MG63 (cell line): ENCODE measurements at regions not wholly inside any gene's neighbourhood (a gene's known extent, or its start where the extent isn't known, plus 50 kb on each side); places are given as distances from the start of the nearest gene placed in this dataset.

Source experiments
- DNase-seq: peaks from one replicate; pipeline ENCODE4 v3.0.0-alpha.2; 2020
- H3K27me3 ChIP-seq: fragments of 250-450 bp; sonication (Bioruptor Pico); 2 replicates; pipeline ENCODE4 v1.5.1; 2020; ENCODE audit warnings: mild to moderate bottlenecking, moderate library complexity
- H3K36me3 ChIP-seq: fragments of 250-450 bp; sonication (Bioruptor Pico); 2 replicates; pipeline ENCODE4 v1.5.1; 2020; ENCODE audit warnings: mild to moderate bottlenecking, moderate library complexity
- H3K4me3 ChIP-seq: fragments of 250-450 bp; sonication (Bioruptor Pico); 2 replicates; pipeline ENCODE4 v1.5.1; 2020; ENCODE audit warnings: mild to moderate bottlenecking, moderate library complexity
- H3K9me3 ChIP-seq: fragments of 250-450 bp; sonication (Bioruptor Pico); 2 replicates; pipeline ENCODE4 v1.5.1; 2020; ENCODE audit warnings: mild to moderate bottlenecking, moderate library complexity

DNA sequence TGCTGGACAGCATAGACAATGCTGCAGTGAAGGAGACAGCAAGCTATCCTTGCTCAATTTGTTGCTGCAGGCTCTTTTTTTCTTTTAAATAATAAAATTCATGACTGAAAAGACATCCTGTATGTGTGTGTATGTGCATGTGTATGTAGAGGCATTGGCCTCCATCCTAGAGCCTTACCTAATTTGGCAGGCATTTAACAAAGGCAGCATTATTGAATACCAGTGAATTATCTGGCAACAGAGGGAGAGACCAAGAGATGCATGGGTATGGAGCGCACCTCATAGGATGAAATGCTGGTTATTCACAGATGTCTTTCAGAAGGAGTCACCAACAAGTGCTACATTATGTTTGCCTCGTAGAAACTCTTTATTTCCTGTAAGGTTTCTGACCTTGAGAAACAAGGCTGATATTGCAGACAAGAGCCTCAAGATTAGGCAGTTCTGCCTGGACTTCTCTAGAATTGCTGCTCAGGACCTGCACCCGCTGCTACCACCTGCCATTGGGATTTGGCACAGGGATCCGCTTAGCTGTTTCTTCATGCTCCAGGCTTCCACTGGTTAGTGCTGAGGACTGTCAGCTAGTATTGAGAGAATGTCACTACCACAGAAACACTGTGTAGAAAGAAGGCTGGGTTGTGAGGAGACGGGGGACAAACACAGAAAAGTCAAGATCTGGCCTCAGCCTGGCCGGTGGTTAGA lies 247.7 kb upstream of the RFX3 start:
- Histone ChIP-seq H3K27me3 (no peaks in the 10 kb centered on the region), H3K9me3 (no peaks in the 10 kb centered on the region), H3K36me3 (no peaks in the 10 kb centered on the region), H3K4me3 (no peak overlapping the region)
- DNase-seq = no peak

DNA sequence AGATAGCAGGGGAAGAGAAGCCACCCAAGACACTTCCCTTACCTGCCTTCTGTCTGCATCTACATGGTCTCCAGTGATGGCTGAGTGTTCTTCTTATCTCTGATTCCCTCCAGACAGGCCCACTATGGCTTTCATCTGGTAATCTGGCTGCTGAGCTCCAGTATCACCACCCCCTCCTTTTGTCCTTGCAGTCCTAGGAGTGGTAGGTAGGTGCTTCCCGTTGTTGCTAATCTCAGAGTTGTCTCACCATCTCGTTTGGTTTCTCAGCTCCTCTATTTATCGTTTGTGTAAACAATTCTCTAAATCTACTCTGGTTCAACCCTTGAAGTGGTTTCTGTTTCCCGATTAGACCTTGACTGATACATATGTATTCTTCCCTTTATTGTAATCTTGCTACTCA lies 243.8 kb upstream of the RFX3 start:
- Histone ChIP-seq H3K27me3 (no peaks in the 10 kb centered on the region), H3K4me3 (no peak overlapping the region)

DNA sequence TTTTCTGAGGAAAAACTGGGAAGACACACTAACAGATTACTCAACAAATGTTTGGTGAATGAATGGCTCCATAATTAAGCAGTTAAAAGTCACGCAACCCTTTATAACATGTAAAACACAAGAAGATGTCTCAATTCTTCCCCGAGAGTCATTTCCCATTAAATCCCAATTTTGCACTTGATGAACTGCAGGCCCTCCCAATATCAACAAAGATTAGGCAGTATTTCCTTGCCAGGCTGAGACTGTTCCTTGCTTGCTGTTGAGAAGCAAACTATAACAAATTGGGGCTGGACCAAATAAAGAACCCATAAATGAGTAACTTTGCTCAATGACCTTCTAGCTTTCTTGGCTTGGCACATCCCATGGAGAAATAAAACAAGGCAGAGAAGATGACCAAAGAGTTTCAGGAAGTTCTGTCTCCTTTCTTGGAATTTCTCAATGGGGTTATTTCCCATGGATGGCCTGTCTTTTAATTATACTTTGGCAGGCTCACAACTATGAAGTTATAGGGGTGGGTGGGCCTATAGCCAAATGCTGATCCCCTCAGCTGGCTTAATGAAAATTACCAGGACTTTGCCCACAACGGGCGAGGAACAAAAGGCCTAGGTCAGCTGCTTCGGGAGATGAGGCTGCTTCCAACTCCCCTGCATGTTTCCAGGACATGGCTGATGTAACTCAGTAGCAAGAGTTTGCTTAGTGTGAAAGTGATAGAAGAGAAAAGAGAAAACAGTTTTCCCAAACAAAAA lies 243.1 kb upstream of the RFX3 start:
- DNase-seq = peak; percentile 39
- Histone ChIP-seq H3K4me3 (no peak overlapping the region), H3K36me3 (no peaks in the 10 kb centered on the region), H3K9me3 (no peaks in the 10 kb centered on the region), H3K27me3 (no peaks in the 10 kb centered on the region)

More for the DNA sequence above, 243.8 kb upstream of the RFX3 start:
- no peaks in the 10 kb centered on the region for H3K9me3 ChIP-seq
- no peak for DNase-seq
- no peaks in the 10 kb centered on the region for H3K36me3 ChIP-seq

DNA sequence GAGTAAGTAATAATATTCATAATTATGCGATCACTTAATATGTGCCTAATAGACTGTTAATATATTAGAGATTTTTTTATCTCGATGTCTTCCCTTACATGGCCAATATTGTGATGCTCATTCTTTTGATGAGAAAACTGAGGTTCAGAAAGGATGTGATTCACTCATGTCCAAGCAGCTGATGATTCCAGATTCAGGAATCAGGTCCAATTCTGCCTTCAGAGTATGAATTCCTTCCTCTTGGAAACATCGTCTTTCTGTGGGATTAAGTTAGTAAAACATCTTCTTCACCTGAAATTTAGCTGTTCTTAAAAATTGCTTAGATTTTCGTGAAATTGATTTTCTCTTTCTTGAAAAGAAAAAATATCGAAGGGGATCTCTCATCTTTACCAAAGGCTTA lies 242.5 kb upstream of the RFX3 start:
- Histone ChIP-seq H3K9me3 (no peaks in the 10 kb centered on the region), H3K27me3 (no peaks in the 10 kb centered on the region), H3K36me3 (no peaks in the 10 kb centered on the region), H3K4me3 (no peak overlapping the region)
- DNase-seq = no peak

DNA sequence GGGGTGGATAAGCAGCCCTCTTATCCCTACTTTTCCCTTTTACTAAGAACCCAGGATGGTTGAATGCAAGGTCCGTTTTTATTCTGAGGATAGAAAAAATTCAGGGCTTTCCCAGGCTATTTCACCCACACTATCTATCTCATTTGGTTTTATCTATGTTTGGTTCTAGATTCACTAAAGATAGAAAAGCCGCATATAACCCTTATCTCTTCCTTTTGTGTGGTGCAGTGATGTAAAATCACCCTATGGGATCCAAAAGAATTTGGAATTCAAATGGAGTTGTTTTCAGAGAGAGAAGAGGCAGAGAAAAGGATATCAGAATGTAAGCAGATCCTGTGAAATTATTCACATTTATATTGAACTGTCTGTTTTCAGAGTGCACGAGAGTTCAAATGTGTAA lies 236.3 kb upstream of the RFX3 start:
- H3K36me3 ChIP-seq = no peaks in the 10 kb centered on the region
- H3K27me3 ChIP-seq = no peaks in the 10 kb centered on the region
- H3K9me3 ChIP-seq = no peaks in the 10 kb centered on the region
- H3K4me3 ChIP-seq = no peak overlapping the region
- DNase-seq = no peak

DNA sequence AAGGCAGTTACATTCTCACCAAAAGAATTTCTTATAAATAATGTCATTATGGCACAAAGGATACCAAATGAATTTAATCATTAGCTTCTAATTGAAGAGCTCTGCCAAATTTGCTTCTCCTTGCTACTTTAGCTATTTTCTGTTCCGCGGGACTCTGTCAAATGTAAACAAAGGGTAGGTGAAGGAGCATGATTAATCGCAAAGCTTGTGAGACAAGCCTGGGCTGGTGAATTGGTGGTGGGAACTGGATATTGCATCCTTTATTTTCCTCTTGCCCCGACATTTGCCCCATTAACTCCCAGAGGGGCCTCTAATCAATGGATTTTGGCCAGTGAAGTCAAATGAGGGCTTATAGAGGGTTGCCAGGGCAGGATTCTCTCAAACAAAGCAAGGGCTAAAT lies 234.2 kb upstream of the RFX3 start:
- no peaks in the 10 kb centered on the region for H3K9me3 ChIP-seq
- DNase-seq = no peak
- H3K27me3 ChIP-seq = no peaks in the 10 kb centered on the region
- H3K4me3 ChIP-seq = no peak overlapping the region
- no peaks in the 10 kb centered on the region for H3K36me3 ChIP-seq

DNA sequence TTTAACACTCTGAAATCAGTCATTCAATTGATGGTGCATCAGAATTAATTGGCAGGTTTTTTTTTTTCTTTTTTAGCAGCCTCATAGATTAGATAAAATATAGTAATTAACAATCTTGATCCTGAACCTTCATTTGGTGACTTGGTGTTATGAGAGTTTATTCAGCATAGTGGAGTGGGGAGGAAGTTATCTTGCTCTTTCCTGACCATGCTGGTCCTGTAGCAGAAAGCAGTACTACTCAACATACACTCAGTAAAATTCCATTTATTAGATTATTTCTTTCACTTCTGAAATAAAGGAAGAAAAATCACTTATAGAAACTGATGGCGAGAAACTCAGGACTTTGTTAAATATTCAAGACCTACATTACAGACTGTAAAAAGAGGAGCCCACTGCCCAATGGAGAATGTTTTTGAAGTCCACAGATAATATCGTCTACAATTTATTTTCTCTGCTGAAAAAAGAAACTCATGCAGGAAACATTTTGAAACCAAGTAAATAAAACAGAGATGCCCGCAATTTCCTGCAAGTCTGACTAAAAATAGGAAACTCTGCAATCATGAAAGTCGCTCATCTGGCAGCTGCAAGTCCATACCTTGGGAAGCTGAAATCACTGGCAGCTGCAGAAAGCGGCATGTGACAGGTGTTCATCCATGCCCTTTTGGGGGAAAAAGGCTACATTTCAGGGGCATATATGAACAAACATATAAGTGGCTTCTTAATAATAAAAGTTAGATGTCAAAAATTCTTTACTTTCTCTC lies 233.2 kb upstream of the RFX3 start:
- Histone ChIP-seq H3K4me3 (no peak overlapping the region), H3K9me3 (no peaks in the 10 kb centered on the region), H3K27me3 (no peaks in the 10 kb centered on the region), H3K36me3 (no peaks in the 10 kb centered on the region)
- DNase-seq = no peak

DNA sequence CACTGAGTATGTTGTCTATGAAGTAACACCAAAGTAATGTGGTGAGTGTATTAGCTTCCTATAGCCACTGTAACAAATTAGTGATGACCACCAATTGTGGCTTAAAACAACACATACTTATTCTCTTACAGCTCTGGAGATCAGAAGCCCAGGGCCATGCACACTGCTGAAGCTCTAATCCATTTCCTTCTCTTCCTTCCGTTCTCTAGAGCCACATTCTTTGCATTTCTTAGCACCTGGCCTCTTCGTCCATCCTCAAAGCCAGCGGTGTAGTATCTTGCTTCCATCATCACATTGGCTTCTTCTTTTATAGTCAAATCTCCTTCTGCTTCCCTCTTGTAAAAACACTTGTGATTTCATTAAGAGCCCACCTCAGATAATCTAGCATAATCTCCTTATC lies 230.3 kb upstream of the RFX3 start:
- H3K27me3 ChIP-seq = no peaks in the 10 kb centered on the region
- no peaks in the 10 kb centered on the region for H3K9me3 ChIP-seq
- no peak overlapping the region for H3K4me3 ChIP-seq
- H3K36me3 ChIP-seq = no peaks in the 10 kb centered on the region
- no peak for DNase-seq

DNA sequence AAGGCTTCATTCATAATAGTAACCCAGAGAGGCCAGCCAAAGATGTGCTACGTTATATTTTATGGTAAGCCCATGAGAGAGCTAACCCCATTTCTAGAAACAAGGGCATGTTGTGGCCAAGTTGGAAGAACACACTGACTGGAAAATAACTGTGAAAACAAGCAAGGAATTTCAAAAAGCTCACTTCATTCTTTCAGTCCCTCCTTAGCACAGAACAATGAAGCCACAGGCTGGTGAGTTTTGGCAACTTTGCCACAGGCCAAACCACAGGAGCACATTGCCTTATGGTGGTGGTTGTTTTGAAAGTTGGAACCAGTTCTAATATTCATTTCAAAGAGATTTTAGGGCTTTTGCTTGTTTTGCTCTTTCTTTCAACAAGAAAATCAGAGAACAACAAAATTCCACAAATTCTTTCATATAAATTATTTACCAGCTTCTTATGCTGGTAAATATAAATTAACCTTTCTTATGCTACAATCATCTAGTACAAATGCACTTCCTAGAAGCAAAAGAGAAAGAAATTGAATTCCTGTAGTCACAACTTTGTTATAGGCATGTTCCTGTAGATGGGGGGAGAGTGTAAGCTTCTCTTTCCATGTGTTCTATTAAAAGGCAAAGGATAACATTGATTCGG lies 225.4 kb upstream of the RFX3 start:
- peak; percentile 60 for DNase-seq
- Histone ChIP-seq H3K27me3 (no peaks in the 10 kb centered on the region), H3K4me3 (no peak overlapping the region), H3K36me3 (no peaks in the 10 kb centered on the region), H3K9me3 (no peaks in the 10 kb centered on the region)

DNA sequence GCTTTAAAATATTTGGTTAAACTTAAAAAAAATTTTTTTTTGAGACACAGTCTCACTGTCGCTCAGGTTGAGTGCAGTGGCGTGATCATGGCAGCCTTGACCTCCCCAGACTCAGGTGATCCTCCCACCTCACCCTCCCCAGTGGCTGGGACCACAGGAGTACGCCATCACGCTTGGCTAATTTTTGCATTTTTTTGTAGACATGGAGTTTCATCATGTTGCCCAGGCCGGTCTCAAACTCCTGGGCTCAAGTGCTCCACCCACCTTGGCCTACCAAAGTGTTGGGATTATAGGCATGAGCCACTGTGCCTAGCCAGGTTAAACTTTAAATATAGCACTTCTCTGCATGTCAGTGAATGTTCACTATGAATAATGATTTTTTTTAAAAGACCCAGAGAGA lies 224.5 kb upstream of the RFX3 start:
- Histone ChIP-seq H3K36me3 (no peaks in the 10 kb centered on the region), H3K4me3 (no peak overlapping the region), H3K9me3 (no peaks in the 10 kb centered on the region), H3K27me3 (no peaks in the 10 kb centered on the region)
- no peak for DNase-seq

DNA sequence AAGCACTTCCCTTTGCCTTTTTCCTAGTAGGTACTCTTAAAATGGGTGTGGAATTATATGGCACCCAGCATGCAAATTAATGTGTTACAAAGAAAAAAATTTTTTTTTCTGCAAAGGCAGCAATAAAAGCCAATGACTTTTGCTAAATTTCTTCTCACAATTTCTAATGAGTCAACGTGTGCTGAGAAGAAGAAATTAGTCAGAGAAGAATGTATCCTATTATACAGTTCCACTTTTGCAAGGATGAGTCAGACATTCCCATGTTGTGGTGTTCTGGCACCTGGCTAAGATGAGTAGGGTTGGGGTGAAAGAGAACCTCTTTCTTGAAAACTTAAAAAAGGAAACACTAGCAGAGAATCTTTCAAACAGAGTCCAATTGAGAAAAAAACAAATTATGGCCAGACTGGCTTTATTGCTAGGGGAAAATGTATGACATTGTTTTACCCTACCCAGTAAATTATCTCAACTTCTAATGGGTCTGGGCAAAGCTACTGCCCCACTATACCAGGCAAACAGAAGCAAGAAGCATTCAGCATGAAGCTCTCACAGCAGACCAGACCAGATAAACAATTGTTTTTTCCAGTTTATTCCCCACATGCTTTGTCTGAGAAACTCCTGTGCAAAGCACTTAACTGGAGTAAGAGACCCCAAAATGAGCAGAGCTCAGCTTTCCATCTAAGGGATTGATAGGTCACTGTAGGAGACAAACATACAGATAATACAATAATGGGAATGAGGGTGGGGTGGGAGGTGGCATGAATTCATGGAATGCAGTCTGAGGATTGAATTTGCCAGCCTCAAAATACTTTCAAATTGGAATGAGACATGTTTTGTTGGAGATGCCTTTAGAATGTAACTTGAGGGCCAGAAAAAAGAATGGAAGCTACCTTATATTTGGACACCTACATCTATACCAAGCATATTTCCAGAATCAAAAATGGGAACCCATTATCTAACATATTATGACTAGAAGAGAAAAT lies 220.8 kb upstream of the RFX3 start:
- Histone ChIP-seq H3K27me3 (no peaks in the 10 kb centered on the region), H3K36me3 (no peaks in the 10 kb centered on the region), H3K4me3 (no peak overlapping the region), H3K9me3 (no peaks in the 10 kb centered on the region)
- DNase-seq = peak; percentile 64

DNA sequence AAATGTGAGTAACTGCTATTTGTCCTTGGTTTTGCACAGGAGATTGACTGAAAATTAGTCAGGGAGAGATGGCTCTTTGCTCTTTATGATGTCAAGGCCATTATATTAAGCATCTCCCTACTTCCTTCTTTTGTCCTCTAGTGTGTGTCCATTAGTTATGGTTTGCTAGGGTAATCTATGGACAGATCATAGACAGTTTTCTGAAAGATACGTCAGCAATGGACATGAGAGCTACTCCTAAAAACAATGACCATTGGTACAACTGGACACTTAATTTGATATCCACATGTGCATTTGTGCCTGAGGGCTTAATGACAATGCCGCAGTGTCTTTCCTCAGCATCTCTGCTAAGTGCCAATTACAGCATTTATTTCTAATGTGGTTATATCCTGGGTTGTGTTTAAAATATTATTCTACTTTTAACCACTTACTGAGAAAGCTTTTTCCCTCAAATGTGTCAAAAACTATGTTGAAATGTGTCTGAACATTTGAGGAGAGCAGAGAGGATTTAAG lies 218.2 kb upstream of the RFX3 start:
- Histone ChIP-seq H3K27me3 (no peaks in the 10 kb centered on the region), H3K9me3 (no peaks in the 10 kb centered on the region), H3K4me3 (no peak overlapping the region), H3K36me3 (no peaks in the 10 kb centered on the region)
- no peak for DNase-seq

DNA sequence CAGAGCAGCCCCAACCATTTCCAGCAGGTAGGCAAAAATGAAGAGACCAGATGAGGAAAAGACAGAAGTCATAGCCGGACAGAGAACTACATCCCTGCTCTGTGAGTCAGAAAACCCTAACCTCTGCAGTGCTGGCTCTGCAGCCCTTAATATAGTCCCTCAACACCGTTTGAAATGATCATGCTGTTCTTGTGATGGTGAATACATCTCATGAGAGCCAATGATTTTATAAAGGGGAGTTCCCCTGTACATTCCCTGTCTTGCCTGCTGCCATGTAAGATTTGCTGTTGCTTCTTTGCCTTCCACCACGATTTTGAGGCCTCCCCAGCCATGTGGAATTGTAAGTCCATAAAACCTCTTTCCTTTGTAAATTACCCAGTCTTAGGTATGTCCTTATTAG lies 216.8 kb upstream of the RFX3 start:
- H3K9me3 ChIP-seq = no peaks in the 10 kb centered on the region
- no peaks in the 10 kb centered on the region for H3K36me3 ChIP-seq
- no peaks in the 10 kb centered on the region for H3K27me3 ChIP-seq
- no peak for DNase-seq
- H3K4me3 ChIP-seq = no peak overlapping the region

DNA sequence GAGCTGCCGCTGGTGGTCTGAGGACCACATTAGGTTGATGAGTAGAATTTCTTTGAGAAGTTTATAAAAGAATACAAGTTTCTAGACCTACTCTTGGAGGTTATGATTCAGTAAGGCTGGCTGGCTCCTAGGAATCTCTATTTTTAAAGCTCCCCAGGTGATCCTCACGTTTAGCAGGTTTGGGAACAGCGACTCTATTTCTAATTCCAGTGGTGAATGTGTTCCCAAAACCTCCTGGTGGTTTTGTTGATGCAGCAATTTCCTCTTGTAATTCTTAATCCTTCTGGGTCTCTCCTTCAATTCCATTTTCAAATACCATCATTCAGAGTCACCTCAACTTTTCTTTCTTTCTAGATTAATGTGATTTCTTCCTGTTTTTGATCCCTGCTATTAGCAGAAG lies 215.9 kb upstream of the RFX3 start:
- no peak for DNase-seq
- Histone ChIP-seq H3K27me3 (no peaks in the 10 kb centered on the region), H3K36me3 (no peaks in the 10 kb centered on the region), H3K4me3 (no peak overlapping the region), H3K9me3 (no peaks in the 10 kb centered on the region)

DNA sequence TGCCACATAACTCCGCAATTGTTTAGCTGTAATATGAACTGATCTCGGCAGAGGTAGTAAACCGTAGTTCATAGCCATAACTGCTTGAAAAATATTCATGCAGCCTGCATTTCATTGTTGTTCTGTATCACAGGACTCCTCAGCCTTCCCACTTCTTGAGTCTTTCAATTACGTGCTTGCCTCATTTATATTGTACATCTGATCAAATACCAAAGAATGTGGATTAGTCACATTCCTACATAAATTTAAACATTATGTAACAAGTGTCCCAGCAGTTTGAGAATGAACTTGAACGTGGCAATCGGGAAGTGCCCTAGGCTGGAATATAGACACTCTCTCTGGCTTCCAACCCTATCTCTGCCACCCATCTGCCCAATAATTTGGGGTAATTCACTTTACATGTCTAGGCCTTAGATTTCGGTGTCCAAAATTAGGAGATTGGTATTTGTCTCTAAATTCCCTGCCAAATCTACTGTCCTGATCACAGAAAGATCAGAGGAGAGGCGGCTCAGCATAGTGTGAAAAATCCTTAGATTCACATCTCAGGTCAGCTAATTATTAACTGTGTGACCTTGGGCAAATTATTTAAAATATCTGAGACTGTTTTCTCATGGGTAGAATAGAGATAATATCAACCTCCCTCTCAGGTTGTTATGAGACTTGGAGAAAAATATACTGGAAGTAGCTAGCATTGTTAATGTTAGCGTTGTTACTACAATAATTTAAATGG lies 215.1 kb upstream of the RFX3 start:
- Histone ChIP-seq H3K36me3 (no peaks in the 10 kb centered on the region), H3K4me3 (no peak overlapping the region), H3K27me3 (no peaks in the 10 kb centered on the region), H3K9me3 (no peaks in the 10 kb centered on the region)
- no peak for DNase-seq
